CD14-positive monocyte (primary cell): ENCODE measurements at regions not wholly inside any gene's neighbourhood (a gene's known extent, or its start where the extent isn't known, plus 50 kb on each side); places are given as distances from the start of the nearest gene placed in this dataset.

Experiments used
- DNase-seq, 3 donors: peaks; one replicate each; pipeline ENCODE4 v3.0.0-alpha.2; 2011 to 2022
- H2AFZ ChIP-seq: 2 replicates; pipeline ENCODE4 v1.6.0; 2012; ENCODE audit warnings: mild to moderate bottlenecking, low read depth, low read length, inconsistent platforms; ENCODE audit not compliant: insufficient read depth, poor library complexity, severe bottlenecking
- H3K27ac ChIP-seq, 2 donors: 1 replicate in 1 of 2; 2 replicates in 1 of 2; pipeline ENCODE4 v1.5.1; 2012 to 2013; ENCODE audit warnings: low read length in 2 of 2, control low read depth in 1 of 2, inconsistent platforms in 1 of 2, low read depth in 1 of 2, mild to moderate bottlenecking in 1 of 2
- H3K27me3 ChIP-seq, 2 donors: one replicate each; pipeline versions ENCODE4 v1.6.0 to v1.6.1; 2011 to 2013; ENCODE audit warnings: low read length in 2 of 2; ENCODE audit not compliant: control insufficient read depth in 2 of 2, insufficient read depth in 2 of 2
- H3K36me3 ChIP-seq, 2 donors: replicated peaks in 1 of 2; 1 replicate in 1 of 2; 2 replicates in 1 of 2; pipeline versions ENCODE4 v1.5.1 to v1.6.1; 2012 to 2013; ENCODE audit warnings: low read length in 2 of 2, control low read depth in 1 of 2, inconsistent platforms in 1 of 2, mild to moderate bottlenecking in 1 of 2; ENCODE audit not compliant: insufficient read depth in 2 of 2, control insufficient read depth in 1 of 2
- H3K4me1 ChIP-seq, 2 donors: 1 replicate in 1 of 2; 2 replicates in 1 of 2; pipeline versions ENCODE4 v1.5.1 to v1.6.1; 2012 to 2013; ENCODE audit warnings: low read length in 2 of 2, control low read depth in 1 of 2, inconsistent platforms in 1 of 2, mild to moderate bottlenecking in 1 of 2, moderate library complexity in 1 of 2; ENCODE audit not compliant: insufficient read depth in 2 of 2, control insufficient read depth in 1 of 2
- H3K4me2 ChIP-seq: replicated peaks from 2 replicates; pipeline ENCODE3; 2012; ENCODE audit warnings: low read length, moderate library complexity, mild to moderate bottlenecking; ENCODE audit not compliant: poor library complexity, severe bottlenecking; ENCODE audit errors: extremely low read depth
- H3K4me3 ChIP-seq, 3 experiments: fragments of 200-600 bp in 1 of 3; sonication (generic) in 1 of 3; replicated peaks in 1 of 3; 1 replicate in 2 of 3; 2 replicates in 1 of 3; pipeline ENCODE4 v1.5.1; 2011 to 2013; ENCODE audit warnings: low read length in 3 of 3, mild to moderate bottlenecking in 3 of 3, control low read depth in 2 of 3, low read depth in 2 of 3, inconsistent platforms in 1 of 3, moderate library complexity in 1 of 3
- H3K79me2 ChIP-seq: 2 replicates; pipeline ENCODE4 v1.6.0; 2012; ENCODE audit warnings: mild to moderate bottlenecking, control low read depth, inconsistent platforms, low read length, moderate library complexity; ENCODE audit not compliant: insufficient read depth
- H3K9ac ChIP-seq: 2 replicates; pipeline ENCODE4 v1.6.0; 2017; ENCODE audit warnings: low read length, mild to moderate bottlenecking; ENCODE audit not compliant: insufficient read depth, poor library complexity, severe bottlenecking
- H3K9me3 ChIP-seq, 2 donors: replicated peaks in 1 of 2; 1 replicate in 1 of 2; 2 replicates in 1 of 2; pipeline versions ENCODE4 v1.5.1 to v1.6.1; 2012 to 2013; ENCODE audit warnings: low read length in 2 of 2, control low read depth in 1 of 2; ENCODE audit not compliant: control insufficient read depth in 1 of 2, insufficient read depth in 1 of 2
- H4K20me1 ChIP-seq: 2 replicates; pipeline ENCODE4 v1.6.0; 2012; ENCODE audit warnings: mild to moderate bottlenecking, low read length, control low read depth, moderate library complexity; ENCODE audit not compliant: insufficient read depth
- H3K27ac Mint-ChIP-seq, 7 donors: one replicate each; pipeline ENCODE4 v1.8.0; 2020; ENCODE audit warnings: mild to moderate bottlenecking in 7 of 7, mixed read lengths in 7 of 7, moderate library complexity in 6 of 7, inconsistent platforms in 2 of 7
- H3K27me3 Mint-ChIP-seq, 3 donors: one replicate each; pipeline ENCODE4 v1.8.0; 2021 to 2022; ENCODE audit warnings: low read depth in 3 of 3, mild to moderate bottlenecking in 3 of 3, mixed read lengths in 3 of 3, moderate library complexity in 3 of 3, inconsistent platforms in 1 of 3
- H3K36me3 Mint-ChIP-seq, 2 donors: one replicate each; pipeline ENCODE4 v1.8.0; 2020; ENCODE audit warnings: mixed read lengths in 2 of 2, inconsistent platforms in 1 of 2, mild to moderate bottlenecking in 1 of 2
- H3K4me1 Mint-ChIP-seq: one replicate; pipeline ENCODE4 v1.8.0; 2020; ENCODE audit warnings: mild to moderate bottlenecking, mixed read lengths
- H3K4me3 Mint-ChIP-seq, 2 donors: one replicate each; pipeline ENCODE4 v1.8.0; 2020; ENCODE audit warnings: mild to moderate bottlenecking in 2 of 2, mixed read lengths in 2 of 2, moderate library complexity in 1 of 2
- H3K9me3 Mint-ChIP-seq, 7 donors: one replicate each; pipeline ENCODE4 v1.8.0; 2020 to 2022; ENCODE audit warnings: mixed read lengths in 7 of 7, mild to moderate bottlenecking in 6 of 7, moderate library complexity in 6 of 7, inconsistent platforms in 2 of 7
- CTCF ChIP-seq: fragments of 200-600 bp; IDR thresholded peaks from one replicate; pipeline ENCODE4 v1.8.0; 2022; ENCODE audit warnings: antibody characterized with exemption, mild to moderate bottlenecking
- WGBS: methylation state at CpG from one replicate; pipeline ENCODE4 v1.1.5; 2013; ENCODE audit warnings: missing lambda C conversion rate; ENCODE audit not compliant: insufficient coverage; 5-methylcytosine and 5-hydroxymethylcytosine counted together
- intact Hi-C, 2 donors: fragments of 100-400 bp; cut with micrococcal nuclease; formaldehyde crosslinking; loops; one replicate each; pipeline versions ENCODE4 v1.15.0 to v1.15.1; 2023

- Histone ChIP-seq H3K4me1 (no peaks in the 10 kb centered on the region), H2AFZ (no peak overlapping the region), H3K27me3 (no peaks in the 10 kb centered on the region), H3K27ac (no peak overlapping the region), H4K20me1 (no peaks in the 10 kb centered on the region), H3K4me2 (no peak overlapping the region), H3K4me3 (no peak overlapping the region), H3K9ac (no peak overlapping the region), H3K9me3 (peaks cover 4 to 16% of the 10 kb centered on the region in 2 donors), H3K79me2 (no peaks in the 10 kb centered on the region), H3K36me3 (no peaks in the 10 kb centered on the region)
- no peak for DNase-seq
- WGBS: no CpG with 5 or more reads among the region's 8 CpGs
- TF ChIP-seq CTCF: no peak
- Mint-ChIP-seq H3K4me3 (no peak overlapping the region), H3K36me3 (no peaks in the 10 kb centered on the region), H3K27me3 (peaks cover 0 to 1% (median 0%) of the 10 kb centered on the region in 3 donors), H3K27ac (no peak overlapping the region), H3K4me1 (no peaks in the 10 kb centered on the region), H3K9me3 (peaks cover 3 to 17% (median 8%) of the 10 kb centered on the region in 7 donors)
- intact Hi-C loops: no loop called here
Observed at GRCh38 chr16:5791011-5791657, 693.5 kb upstream of the EEF2KMT start.

GRCh38 chr16:5790512-5790911 is 692.9 kb upstream of the EEF2KMT start:
- Mint-ChIP-seq H3K4me1 (no peaks in the 10 kb centered on the region), H3K9me3 (peaks cover 4 to 19% (median 8%) of the 10 kb centered on the region in 7 donors), H3K36me3 (no peaks in the 10 kb centered on the region), H3K27ac (no peak overlapping the region), H3K27me3 (peaks cover 0 to 1% (median 0%) of the 10 kb centered on the region in 3 donors), H3K4me3 (no peak overlapping the region)
- no peak overlapping the region for H2AFZ ChIP-seq
- H3K9ac ChIP-seq: no peak overlapping the region
- H4K20me1 ChIP-seq: no peaks in the 10 kb centered on the region
- no peak for TF ChIP-seq CTCF
- H3K27me3 ChIP-seq: no peaks in the 10 kb centered on the region
- no peaks in the 10 kb centered on the region for H3K79me2 ChIP-seq
- no peak for DNase-seq
- H3K4me2 ChIP-seq: no peak overlapping the region
- H3K4me3 ChIP-seq: no peak overlapping the region
- H3K9me3 ChIP-seq: peaks cover 8 to 17% of the 10 kb centered on the region in 2 donors
- no peaks in the 10 kb centered on the region for H3K36me3 ChIP-seq
- no peak overlapping the region for H3K27ac ChIP-seq
- H3K4me1 ChIP-seq: no peaks in the 10 kb centered on the region
- intact Hi-C loops: no loop called here
- WGBS: 44% methylated on average over 3 of the region's 4 CpGs
